T-helper 17 cell (primary cell): ENCODE measurements at regions not wholly inside any gene's neighbourhood (a gene's known extent, or its start where the extent isn't known, plus 50 kb on each side); places are given as distances from the start of the nearest gene placed in this dataset.
"Not testable (repeated sequence)": the region's sequence is repeated elsewhere in the genome, so short reads cannot be mapped to it uniquely, and the experiment has no call there.

Experiments used
- ATAC-seq: fragments of 150-1000 bp; cut with Tn5 transposase; 2 replicates; pipeline ENCODE4 v1.10.0; 2021; ENCODE audit warnings: mild to moderate bottlenecking, moderate library complexity
- DNase-seq, 3 donors: peaks; one replicate each; pipeline versions ENCODE4 v3.0.0 to v3.0.0-alpha.2; 2020 to 2021
- H3K9me3 ChIP-seq: one replicate; pipeline ENCODE4 v1.7.0; 2013; ENCODE audit warnings: low read length, mild to moderate bottlenecking; ENCODE audit not compliant: control insufficient read depth, poor library complexity, severe bottlenecking
- H3K27ac Mint-ChIP-seq: one replicate; pipeline ENCODE4 v1.8.0; 2022; ENCODE audit warnings: mild to moderate bottlenecking, moderate library complexity, mixed read lengths
- H3K27me3 Mint-ChIP-seq: one replicate; pipeline ENCODE4 v1.8.0; 2022; ENCODE audit warnings: mixed read lengths
- H3K36me3 Mint-ChIP-seq: one replicate; pipeline ENCODE4 v1.8.0; 2022; ENCODE audit warnings: low read depth, mixed read lengths
- H3K4me1 Mint-ChIP-seq: one replicate; pipeline ENCODE4 v1.8.0; 2022; ENCODE audit warnings: mild to moderate bottlenecking, mixed read lengths
- H3K4me3 Mint-ChIP-seq: one replicate; pipeline ENCODE4 v1.8.0; 2022; ENCODE audit warnings: mild to moderate bottlenecking, moderate library complexity, mixed read lengths

GRCh38 chr4:72779241-72779640 is 210.2 kb upstream of the ADAMTS3 start:
- no peaks in the 10 kb centered on the region for H3K36me3 Mint-ChIP-seq
- H3K9me3 ChIP-seq: no peaks in the 10 kb centered on the region
- ATAC-seq: no peak
- no peak overlapping the region for H3K4me3 Mint-ChIP-seq
- no peak for DNase-seq
- no peak overlapping the region for H3K27ac Mint-ChIP-seq
- H3K4me1 Mint-ChIP-seq: no peaks in the 10 kb centered on the region
- H3K27me3 Mint-ChIP-seq: no peaks in the 10 kb centered on the region

GRCh38 chr4:72777436-72777835 is 208.4 kb upstream of the ADAMTS3 start:
- Mint-ChIP-seq H3K36me3 (no peaks in the 10 kb centered on the region), H3K27me3 (no peaks in the 10 kb centered on the region), H3K27ac (no peak overlapping the region), H3K4me1 (no peaks in the 10 kb centered on the region), H3K4me3 (no peak overlapping the region)
- ATAC-seq: no peak
- no peaks in the 10 kb centered on the region for H3K9me3 ChIP-seq
- no peak for DNase-seq

- no peak for DNase-seq
- Mint-ChIP-seq H3K36me3 (no peaks in the 10 kb centered on the region), H3K27ac (no peak overlapping the region), H3K4me3 (no peak overlapping the region), H3K4me1 (no peaks in the 10 kb centered on the region), H3K27me3 (no peaks in the 10 kb centered on the region)
- ATAC-seq: no peak
- no peaks in the 10 kb centered on the region for H3K9me3 ChIP-seq
Measured at GRCh38 chr4:72770708-72771107, 201.7 kb upstream of the ADAMTS3 start.

GRCh38 chr4:72768364-72768763 is 199.3 kb upstream of the ADAMTS3 start:
- H3K36me3 Mint-ChIP-seq: no peaks in the 10 kb centered on the region
- H3K4me3 Mint-ChIP-seq: no peak overlapping the region
- H3K27ac Mint-ChIP-seq: no peak overlapping the region
- DNase-seq (no peak), ATAC-seq (no peak)
- no peaks in the 10 kb centered on the region for H3K9me3 ChIP-seq
- H3K4me1 Mint-ChIP-seq: no peaks in the 10 kb centered on the region
- no peaks in the 10 kb centered on the region for H3K27me3 Mint-ChIP-seq

GRCh38 chr4:72767618-72768302 is 198.7 kb upstream of the ADAMTS3 start:
- Mint-ChIP-seq H3K36me3 (no peaks in the 10 kb centered on the region), H3K27ac (no peak overlapping the region), H3K4me1 (no peaks in the 10 kb centered on the region), H3K27me3 (no peaks in the 10 kb centered on the region), H3K4me3 (no peak overlapping the region)
- no peaks in the 10 kb centered on the region for H3K9me3 ChIP-seq
- no peak for DNase-seq
- no peak for ATAC-seq

GRCh38 chr4:72765788-72766187 is 196.8 kb upstream of the ADAMTS3 start:
- H3K9me3 ChIP-seq, DNase-seq, H3K4me1 Mint-ChIP-seq, H3K36me3 Mint-ChIP-seq, H3K27ac Mint-ChIP-seq, H3K27me3 Mint-ChIP-seq, H3K4me3 Mint-ChIP-seq, ATAC-seq: not testable (repeated sequence)

GRCh38 chr4:72761368-72762038 is 192.5 kb upstream of the ADAMTS3 start:
- no peak for ATAC-seq
- no peaks in the 10 kb centered on the region for H3K4me1 Mint-ChIP-seq
- no peak overlapping the region for H3K27ac Mint-ChIP-seq
- no peaks in the 10 kb centered on the region for H3K9me3 ChIP-seq
- no peaks in the 10 kb centered on the region for H3K27me3 Mint-ChIP-seq
- H3K36me3 Mint-ChIP-seq: no peaks in the 10 kb centered on the region
- no peak overlapping the region for H3K4me3 Mint-ChIP-seq
- no peak for DNase-seq

- DNase-seq, H3K9me3 ChIP-seq, ATAC-seq, H3K27me3 Mint-ChIP-seq, H3K36me3 Mint-ChIP-seq, H3K27ac Mint-ChIP-seq, H3K4me1 Mint-ChIP-seq, H3K4me3 Mint-ChIP-seq: not testable (repeated sequence)
Measured at GRCh38 chr4:72753414-72753813, 184.4 kb upstream of the ADAMTS3 start.

GRCh38 chr4:72744103-72744725 is 175.2 kb upstream of the ADAMTS3 start:
- no peaks in the 10 kb centered on the region for H3K27me3 Mint-ChIP-seq
- H3K4me3 Mint-ChIP-seq: no peak overlapping the region
- DNase-seq (no peak), ATAC-seq (no peak)
- no peaks in the 10 kb centered on the region for H3K36me3 Mint-ChIP-seq
- peaks cover 2% of the 10 kb centered on the region for H3K4me1 Mint-ChIP-seq
- H3K27ac Mint-ChIP-seq: no peak overlapping the region
- no peaks in the 10 kb centered on the region for H3K9me3 ChIP-seq

GRCh38 chr4:72743078-72743477 is 174.1 kb upstream of the ADAMTS3 start:
- H3K27me3 Mint-ChIP-seq: no peaks in the 10 kb centered on the region
- peaks cover 2% of the 10 kb centered on the region for H3K4me1 Mint-ChIP-seq
- no peaks in the 10 kb centered on the region for H3K9me3 ChIP-seq
- no peak for ATAC-seq
- no peak for DNase-seq
- H3K36me3 Mint-ChIP-seq: no peaks in the 10 kb centered on the region
- no peak overlapping the region for H3K4me3 Mint-ChIP-seq
- H3K27ac Mint-ChIP-seq: no peak overlapping the region

- Mint-ChIP-seq H3K36me3 (no peaks in the 10 kb centered on the region), H3K4me3 (no peak overlapping the region), H3K27me3 (peaks cover 14% of the 10 kb centered on the region), H3K27ac (no peak overlapping the region), H3K4me1 (no peaks in the 10 kb centered on the region)
- H3K9me3 ChIP-seq: no peaks in the 10 kb centered on the region
- DNase-seq (no peak), ATAC-seq (no peak)
Measured at GRCh38 chr4:72715299-72715698, 146.3 kb upstream of the ADAMTS3 start.

GRCh38 chr4:72714482-72715279 is 145.7 kb upstream of the ADAMTS3 start:
- ATAC-seq (no peak), DNase-seq (no peak)
- peaks cover 14% of the 10 kb centered on the region for H3K27me3 Mint-ChIP-seq

GRCh38 chr4:72712997-72713396 is 144.0 kb upstream of the ADAMTS3 start:
- H3K9me3 ChIP-seq: no peaks in the 10 kb centered on the region
- Mint-ChIP-seq H3K36me3 (no peaks in the 10 kb centered on the region), H3K4me1 (no peaks in the 10 kb centered on the region), H3K27me3 (peaks cover 14% of the 10 kb centered on the region), H3K27ac (no peak overlapping the region), H3K4me3 (no peak overlapping the region)
- no peak for ATAC-seq
- no peak for DNase-seq

More at GRCh38 chr4:72714482-72715279, 145.7 kb upstream of the ADAMTS3 start:
- no peak overlapping the region for H3K4me3 Mint-ChIP-seq
- H3K9me3 ChIP-seq: no peaks in the 10 kb centered on the region
- no peaks in the 10 kb centered on the region for H3K36me3 Mint-ChIP-seq
- no peaks in the 10 kb centered on the region for H3K4me1 Mint-ChIP-seq
- H3K27ac Mint-ChIP-seq: no peak overlapping the region
